NCI-H748 treated with DMSO at 0.1 percent for 48 hours (cell line): ENCODE measurements at regions not wholly inside any gene's neighbourhood (a gene's known extent, or its start where the extent isn't known, plus 50 kb on each side); places are given as distances from the start of the nearest gene placed in this dataset.
A peak's percentile ranks its signal among the peaks of the same experiment; 100 is the strongest.
"Not testable (repeated sequence)": the region's sequence is repeated elsewhere in the genome, so short reads cannot be mapped to it uniquely, and the experiment has no call there.

Experiments used
- DNase-seq: peaks from one replicate; lab custom pipeline; 2025; lab: John Stamatoyannopoulos, UW

DNA sequence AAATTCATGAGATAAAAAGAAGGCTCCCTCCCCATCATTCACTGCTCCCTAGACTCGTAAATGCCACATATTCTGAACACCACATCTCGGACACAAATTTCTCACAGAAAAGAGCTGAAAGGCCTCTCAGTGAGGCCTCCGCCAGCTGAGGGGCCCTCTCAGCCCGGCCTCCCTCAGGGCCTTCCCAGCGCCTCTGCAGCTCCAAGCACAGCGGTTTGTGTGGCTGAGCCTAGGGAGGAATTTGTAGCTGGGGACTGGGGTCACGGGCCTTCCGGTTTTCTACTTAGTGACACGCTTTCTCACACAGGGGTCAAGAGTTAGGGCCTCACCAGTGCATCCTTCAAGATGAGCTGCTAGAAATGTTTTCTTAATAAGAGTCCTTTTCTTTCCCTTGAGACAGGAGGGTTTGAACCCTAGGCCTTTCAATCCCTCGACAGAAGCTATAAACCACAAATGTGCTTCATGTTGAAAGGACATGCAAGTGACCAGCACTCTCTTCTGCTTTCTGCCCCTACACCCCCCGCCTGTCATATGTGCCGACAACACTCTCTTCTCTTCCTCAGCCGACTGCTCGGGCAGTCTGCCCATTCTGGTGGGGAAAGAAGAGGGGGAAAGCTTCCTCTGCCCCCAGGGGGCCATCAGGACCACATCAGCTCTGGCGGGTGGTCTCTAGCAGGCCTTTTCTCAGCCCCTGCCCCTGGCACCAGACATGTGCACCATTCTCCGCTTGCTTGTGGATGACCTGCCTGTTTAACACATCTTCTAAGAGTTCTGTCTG, 104.9 kb downstream of the CHIC2 start:
- DNase-seq, result no peak

GRCh38 chr4:53956454-53956853, 108.0 kb downstream of the CHIC2 start:
- DNase-seq, result no peak

GRCh38 chr4:53956053-53956452, 108.4 kb downstream of the CHIC2 start:
- no peak for DNase-seq

DNA sequence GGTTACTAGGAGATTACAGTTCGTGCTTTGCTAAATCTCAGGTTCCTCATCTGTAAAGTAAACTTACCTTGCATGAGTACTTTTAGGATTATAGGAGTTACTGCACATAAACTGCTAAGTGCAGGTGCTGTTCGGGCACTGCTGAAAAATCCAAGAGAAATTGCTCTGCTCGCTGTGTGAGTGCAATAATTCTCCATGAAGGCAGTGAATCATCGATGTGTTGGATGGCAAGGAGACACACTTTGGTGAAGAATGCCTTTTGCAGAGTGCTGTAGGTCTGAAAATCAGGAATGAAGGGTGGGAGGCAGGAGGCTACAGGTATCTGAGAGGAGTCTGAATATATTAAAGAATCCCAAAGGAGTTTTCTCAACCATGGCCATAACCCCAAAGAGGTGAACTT, 113.0 kb downstream of the CHIC2 start:
- DNase-seq, result no peak

DNA sequence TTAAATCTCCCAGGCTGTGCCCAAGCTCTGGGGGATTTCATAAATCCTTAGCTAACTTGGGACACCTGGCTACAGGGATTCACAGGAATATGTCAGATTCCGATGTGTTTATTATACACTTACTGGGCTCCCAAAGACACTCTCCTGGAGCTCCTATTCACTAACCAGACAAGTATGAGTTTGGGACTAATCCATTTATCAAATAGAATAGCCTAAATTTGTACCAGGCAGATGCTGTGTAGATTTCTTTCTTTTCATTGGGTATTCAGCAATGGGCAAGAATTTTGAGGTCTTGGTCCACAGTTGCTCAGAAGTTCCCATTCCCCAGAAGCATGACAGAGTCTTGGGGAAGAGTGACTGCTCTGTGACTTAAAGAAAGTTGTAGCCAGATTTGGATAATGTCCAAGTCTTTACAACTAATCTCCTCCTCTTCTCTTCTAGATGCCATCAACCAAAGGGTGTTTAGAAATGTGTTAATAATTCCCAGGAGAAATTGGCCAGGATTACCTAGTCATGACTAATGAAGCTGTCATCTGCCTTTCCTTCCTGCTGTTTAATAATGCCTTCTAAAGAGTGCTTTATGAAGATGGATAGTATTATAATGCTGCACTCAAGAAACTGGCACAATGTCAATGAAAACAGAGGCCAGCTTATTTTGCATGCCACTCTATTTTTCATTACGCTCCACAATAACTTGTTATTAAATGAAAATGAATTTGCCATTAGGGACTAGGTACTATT, 120.9 kb downstream of the CHIC2 start:
- DNase-seq, result no peak

DNA sequence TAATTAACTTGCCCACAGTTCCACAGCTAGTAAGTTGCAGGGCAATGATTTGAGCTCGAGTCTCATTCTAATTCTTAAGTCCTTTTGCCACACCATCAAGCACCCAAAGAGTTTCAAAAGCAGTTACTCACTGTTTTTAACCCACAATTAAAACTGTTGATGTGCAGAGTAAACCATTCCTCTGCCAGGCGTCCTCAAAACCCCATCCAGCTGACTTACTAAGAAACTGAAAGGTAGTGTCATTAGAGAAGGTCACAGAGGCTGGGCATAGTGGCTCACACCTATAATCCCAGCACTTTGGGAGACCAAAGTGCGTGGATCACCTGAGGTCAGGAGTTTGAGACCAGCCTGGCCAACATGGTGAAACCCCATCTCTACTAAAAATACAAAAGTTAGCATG, 121.7 kb downstream of the CHIC2 start:
- no peak for DNase-seq

GRCh38 chr4:53941331-53941730, 123.1 kb downstream of the CHIC2 start:
- no peak for DNase-seq

DNA sequence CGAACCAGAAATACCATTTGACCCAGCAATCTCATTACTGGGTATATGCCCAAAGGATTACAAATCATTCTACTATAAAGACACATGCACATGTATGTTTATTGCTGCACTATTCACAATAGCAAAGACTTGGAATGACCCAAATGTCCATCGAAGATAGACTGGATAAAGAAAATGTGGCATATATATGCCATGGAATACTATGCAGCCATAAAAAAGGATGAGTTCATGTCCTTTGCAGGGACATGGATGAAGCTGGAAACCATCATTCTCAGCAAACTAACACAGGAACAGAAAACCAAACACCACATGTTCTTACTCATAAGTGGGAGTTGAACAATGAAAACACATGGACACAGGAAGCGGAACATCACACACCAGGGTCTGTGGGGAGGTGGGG, 124.5 kb downstream of the CHIC2 start:
- DNase-seq, result not testable (repeated sequence)

GRCh38 chr4:53937918-53938317, 126.5 kb downstream of the CHIC2 start:
- no peak for DNase-seq

DNA sequence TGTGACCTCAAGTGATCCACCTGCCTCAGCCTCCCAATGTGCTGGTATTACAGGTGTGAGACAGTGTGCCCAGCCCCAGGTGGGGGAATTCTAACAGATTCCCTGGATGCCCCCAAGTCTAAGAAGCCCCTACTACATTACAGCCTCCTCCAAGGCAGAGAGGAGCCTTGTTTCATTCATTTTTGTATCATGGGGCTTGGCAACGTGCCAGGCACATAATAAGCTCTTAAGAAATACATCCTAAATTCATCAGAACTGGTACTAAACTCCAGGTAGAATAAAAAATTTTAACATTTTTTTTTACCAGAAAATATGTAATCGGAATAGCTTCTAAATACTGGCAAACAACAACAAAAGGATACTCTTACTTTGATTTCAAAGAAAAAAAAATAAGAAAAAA, 127.1 kb downstream of the CHIC2 start:
- no peak for DNase-seq

- DNase-seq, result no peak
Observed at GRCh38 chr4:53935780-53936179, 128.6 kb downstream of the CHIC2 start.

DNA sequence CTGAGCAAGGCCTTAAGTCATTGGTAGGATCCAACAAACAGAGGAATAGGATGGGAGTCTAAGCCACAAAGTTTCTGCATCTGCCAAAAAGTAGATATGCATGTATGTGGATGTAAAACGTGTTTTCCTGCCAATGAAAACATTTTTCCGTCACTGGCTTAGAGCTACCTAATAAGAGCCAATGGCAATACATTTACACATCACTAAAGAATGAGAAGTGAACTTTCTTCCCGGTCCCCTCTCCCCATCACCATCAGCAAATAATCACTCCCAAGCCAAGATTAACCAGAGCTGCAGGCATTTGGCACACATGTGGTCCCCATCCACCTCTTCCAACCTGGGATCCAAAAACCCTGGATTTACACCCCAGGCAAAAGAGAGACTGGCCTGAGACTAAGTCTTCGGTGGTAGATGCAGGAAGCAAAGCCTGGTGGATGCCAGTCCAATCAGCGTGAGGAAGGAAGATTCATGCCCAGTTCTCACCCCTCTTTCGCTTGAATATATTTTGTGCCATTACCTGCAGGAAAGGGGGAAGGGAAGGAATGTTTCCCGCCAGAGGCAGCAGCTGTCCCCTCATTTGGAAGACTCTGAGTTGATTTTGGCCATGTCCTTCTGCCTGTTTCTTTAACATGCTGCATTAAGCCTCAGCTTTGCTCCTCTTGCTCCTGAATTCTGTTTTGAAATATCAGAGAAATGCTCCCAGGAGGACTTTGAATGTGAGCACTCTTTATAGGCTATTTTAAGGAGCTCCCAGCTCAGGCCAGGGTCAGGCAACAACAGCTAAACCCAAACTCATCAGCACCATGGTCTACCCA, 131.4 kb downstream of the CHIC2 start:
- no peak for DNase-seq

GRCh38 chr4:53931461-53931961, 132.9 kb downstream of the CHIC2 start:
- DNase-seq, result no peak

- DNase-seq, result peak; percentile 59
Observed at GRCh38 chr4:53929955-53930798, 134.2 kb downstream of the CHIC2 start.

DNA sequence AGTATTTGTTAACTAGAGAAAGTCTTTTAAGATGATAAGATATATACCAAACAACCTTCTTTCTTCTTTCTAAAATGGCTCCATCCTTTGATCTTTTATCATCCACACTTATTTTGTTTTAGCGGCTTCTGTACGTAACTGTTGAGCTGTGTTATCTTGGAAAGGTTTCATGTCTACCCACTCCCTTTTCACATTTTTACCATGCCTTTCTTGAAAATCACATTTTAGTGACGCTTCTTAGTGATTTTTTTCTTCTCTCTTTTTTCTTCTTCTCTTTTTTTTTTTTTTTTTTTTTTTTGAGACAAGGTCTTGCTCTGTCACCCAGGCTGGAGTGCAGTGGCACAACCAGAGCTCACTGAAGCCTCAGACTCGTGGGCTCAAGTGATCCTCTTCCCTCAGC, 135.1 kb downstream of the CHIC2 start:
- no peak for DNase-seq

GRCh38 chr4:53928825-53929224, 135.6 kb downstream of the CHIC2 start:
- DNase-seq, result no peak

GRCh38 chr4:53925050-53925605, 139.3 kb downstream of the CHIC2 start:
- no peak for DNase-seq

DNA sequence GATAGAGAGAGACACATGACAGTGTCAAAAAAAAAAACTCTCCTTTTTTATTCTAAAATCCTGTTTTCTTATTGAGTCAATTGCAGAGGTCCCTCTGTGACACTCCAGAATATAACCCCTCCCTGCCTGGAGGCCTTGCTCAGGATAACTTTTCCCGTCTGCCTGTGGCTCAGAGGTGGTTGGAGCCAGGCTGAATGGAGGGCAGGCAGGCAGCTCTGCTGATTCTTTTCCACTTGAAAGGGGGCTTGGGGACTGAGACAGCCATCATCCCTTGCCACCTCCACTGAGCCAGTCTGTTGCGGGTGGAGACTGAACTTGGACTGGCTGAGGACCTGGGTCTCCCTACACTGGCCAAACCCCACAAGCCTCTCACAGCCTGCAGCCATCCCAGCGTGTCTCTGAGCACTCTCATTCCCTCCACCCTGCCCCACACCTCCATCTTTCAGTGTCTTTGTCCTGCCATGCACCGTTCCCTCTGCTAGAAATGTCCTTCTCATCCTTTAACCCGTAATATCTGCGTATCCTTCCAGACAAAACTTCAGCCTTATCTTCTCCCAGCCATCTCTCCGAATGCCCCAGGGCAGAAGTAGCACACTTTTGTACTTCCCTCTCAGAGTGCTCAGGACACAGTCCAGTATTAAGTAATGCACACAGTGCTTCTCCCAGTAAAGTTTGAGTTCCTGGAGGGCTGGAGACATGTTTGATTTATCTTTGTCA, 139.9 kb downstream of the CHIC2 start:
- DNase-seq, result no peak

DNA sequence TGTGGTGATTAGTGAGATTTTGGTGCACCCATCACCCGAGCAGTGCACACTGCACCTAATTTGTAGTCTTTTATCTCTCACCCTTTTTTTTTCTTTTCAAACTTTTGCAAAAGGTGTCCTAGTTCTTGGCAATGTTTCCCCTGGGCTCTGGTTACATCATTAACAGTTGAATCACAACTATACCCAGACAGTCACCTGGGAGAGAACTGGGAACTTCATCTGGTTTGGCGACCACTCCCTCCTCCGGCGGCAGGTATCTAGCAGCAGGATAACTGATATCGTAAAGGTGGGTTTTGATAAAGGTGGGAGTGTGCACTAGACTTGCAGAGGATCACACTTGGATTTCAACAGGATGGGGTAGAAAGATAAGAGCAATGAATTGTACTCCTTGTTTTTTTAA, 140.5 kb downstream of the CHIC2 start:
- DNase-seq, result no peak

DNA sequence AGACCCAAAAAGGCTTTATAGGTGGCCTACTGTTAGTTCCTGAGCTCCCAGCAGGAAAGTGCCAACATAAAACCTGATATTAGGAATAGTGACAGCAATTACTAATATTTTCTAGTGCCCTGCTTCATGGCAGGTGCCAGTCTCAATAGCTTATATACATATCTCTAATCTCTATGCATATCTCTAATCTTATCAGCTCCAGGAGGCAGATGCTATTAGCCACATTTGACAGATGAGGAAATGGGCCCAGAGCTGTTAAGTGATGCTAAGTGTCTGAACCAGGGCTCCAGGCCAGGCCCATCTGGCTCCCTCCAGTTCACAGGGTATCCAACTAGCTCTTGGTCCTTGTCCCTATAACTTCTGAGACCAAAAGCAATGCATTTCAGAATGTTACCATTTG, 142.5 kb downstream of the CHIC2 start:
- DNase-seq, result no peak

- no peak for DNase-seq
Observed at GRCh38 chr4:53920883-53921282, 143.5 kb downstream of the CHIC2 start.
